ENCODE measurements at regions not wholly inside any gene's neighbourhood (a gene's known extent, or its start where the extent isn't known, plus 50 kb on each side); places are given as distances from the start of the nearest gene placed in this dataset.

GRCh38 chr9:107862881-107863280 lies 373.3 kb upstream of the KLF4 start:
- DNase-seq (ENCODE audit: low read depth): no peak
- no peak overlapping the region for H3K4me3 ChIP-seq (ENCODE audit: low read length)
- no peak for TF ChIP-seq CTCF (conservative IDR thresholded peaks at IDR 0.05; ENCODE audit: low read length)

GRCh38 chr9:107862323-107862722 lies 372.8 kb upstream of the KLF4 start:
- TF ChIP-seq CTCF (conservative IDR thresholded peaks at IDR 0.05; ENCODE audit: low read length): no peak
- no peak for DNase-seq (ENCODE audit: low read depth)
- H3K4me3 ChIP-seq (ENCODE audit: low read length): no peak overlapping the region

GRCh38 chr9:107861075-107861474 lies 371.5 kb upstream of the KLF4 start:
- TF ChIP-seq CTCF (conservative IDR thresholded peaks at IDR 0.05; ENCODE audit: low read length): no peak
- H3K4me3 ChIP-seq (ENCODE audit: low read length): no peak overlapping the region
- no peak for DNase-seq (ENCODE audit: low read depth)

- no peak for DNase-seq (ENCODE audit: low read depth)
- no peak overlapping the region for H3K4me3 ChIP-seq (ENCODE audit: low read length)
- no peak for TF ChIP-seq CTCF (conservative IDR thresholded peaks at IDR 0.05; ENCODE audit: low read length)
Observed at GRCh38 chr9:107858260-107858659, 368.7 kb upstream of the KLF4 start.

GRCh38 chr9:107856633-107857032 lies 367.1 kb upstream of the KLF4 start:
- no peak overlapping the region for H3K4me3 ChIP-seq (ENCODE audit: low read length)
- TF ChIP-seq CTCF (conservative IDR thresholded peaks at IDR 0.05; ENCODE audit: low read length): no peak
- DNase-seq (ENCODE audit: low read depth): no peak

- TF ChIP-seq CTCF (conservative IDR thresholded peaks at IDR 0.05; ENCODE audit: low read length): no peak
- H3K4me3 ChIP-seq (ENCODE audit: low read length): no peak overlapping the region
- no peak for DNase-seq (ENCODE audit: low read depth)
Observed at GRCh38 chr9:107855164-107855563, 365.6 kb upstream of the KLF4 start.

GRCh38 chr9:107853461-107853860 lies 363.9 kb upstream of the KLF4 start:
- DNase-seq (ENCODE audit: low read depth): no peak
- no peak for TF ChIP-seq CTCF (conservative IDR thresholded peaks at IDR 0.05; ENCODE audit: low read length)

More at GRCh38 chr9:107853461-107853860, 363.9 kb upstream of the KLF4 start:
- no peak overlapping the region for H3K4me3 ChIP-seq (ENCODE audit: low read length)

Data from AG10803 (cell line).